GM18499 (cell line): ENCODE measurements at regions not wholly inside any gene's neighbourhood (a gene's known extent, or its start where the extent isn't known, plus 50 kb on each side); places are given as distances from the start of the nearest gene placed in this dataset.
"Not testable (repeated sequence)": the region's sequence is repeated elsewhere in the genome, so short reads cannot be mapped to it uniquely, and the experiment has no call there.

ENCODE experiments used
- ATAC-seq: cut with Tn5 transposase; IDR thresholded peaks from one replicate; pipeline ENCODE4 v1.9.1; 2021; ENCODE audit warnings: moderate number of reproducible peaks; ENCODE audit not compliant: insufficient read depth, unreplicated experiment

DNA sequence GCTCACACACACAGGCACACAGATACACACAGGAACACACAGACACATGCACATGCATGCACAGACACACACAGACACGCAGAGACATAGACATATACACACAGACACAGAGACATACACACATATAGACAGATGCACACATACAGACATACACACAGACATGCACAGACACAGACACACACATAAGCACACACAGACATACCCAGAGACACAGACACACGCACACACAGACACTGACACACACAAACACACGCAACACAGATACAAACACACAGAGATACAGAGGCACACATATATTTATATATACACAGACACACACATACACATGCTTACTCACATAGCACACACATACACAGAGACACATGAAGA, 158.4 kb downstream of the LY86 start:
- ATAC-seq: no peak

DNA sequence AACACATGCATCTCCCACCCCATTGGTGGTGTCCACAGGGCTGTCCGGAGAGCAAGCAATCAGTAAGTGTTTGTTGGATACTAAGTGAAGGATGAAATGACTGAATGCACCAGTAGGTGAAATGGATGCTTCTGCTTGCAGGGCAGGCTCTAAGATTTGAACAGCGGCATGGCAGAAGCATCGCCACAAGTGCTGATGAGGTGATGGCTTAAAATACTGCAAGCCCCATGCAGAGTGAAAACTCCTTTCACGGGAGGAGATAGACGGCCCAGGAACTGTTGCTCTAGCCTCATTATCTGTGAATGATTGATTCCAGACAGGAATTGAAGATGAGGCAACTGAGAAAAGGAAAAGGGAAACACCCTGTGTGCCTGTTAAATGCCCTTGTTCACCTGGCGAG, 158.9 kb downstream of the LY86 start:
- ATAC-seq: no peak

- ATAC-seq: no peak
Observed at GRCh38 chr6:6748001-6748400, 159.5 kb downstream of the LY86 start.

- ATAC-seq: no peak
Observed at GRCh38 chr6:6749702-6750491, 161.4 kb downstream of the LY86 start.

- no peak for ATAC-seq
Observed at GRCh38 chr6:6750594-6751265, 162.2 kb downstream of the LY86 start.

GRCh38 chr6:6751266-6751596, 162.7 kb downstream of the LY86 start:
- no peak for ATAC-seq

DNA sequence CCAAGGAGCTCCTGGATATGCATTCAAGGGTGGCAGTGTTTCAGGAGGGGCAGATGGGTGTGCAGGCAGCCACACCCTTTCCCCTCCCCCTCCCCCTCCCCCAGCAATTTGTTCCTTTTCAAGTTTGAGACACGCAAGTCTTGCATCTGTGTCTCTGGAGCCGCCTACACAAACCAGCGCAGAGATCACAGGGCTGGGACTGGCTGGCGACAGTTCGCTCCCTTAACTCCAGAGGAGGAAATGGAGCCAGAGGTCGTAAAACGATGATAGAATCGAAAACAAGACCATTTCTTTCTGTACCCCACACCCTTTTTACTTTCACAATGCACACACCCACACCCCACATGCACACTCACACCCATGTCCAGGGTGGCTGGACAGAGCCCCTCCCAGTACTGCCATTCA, 163.1 kb downstream of the LY86 start:
- no peak for ATAC-seq

- no peak for ATAC-seq
Observed at GRCh38 chr6:6752129-6752528, 163.6 kb downstream of the LY86 start.

DNA sequence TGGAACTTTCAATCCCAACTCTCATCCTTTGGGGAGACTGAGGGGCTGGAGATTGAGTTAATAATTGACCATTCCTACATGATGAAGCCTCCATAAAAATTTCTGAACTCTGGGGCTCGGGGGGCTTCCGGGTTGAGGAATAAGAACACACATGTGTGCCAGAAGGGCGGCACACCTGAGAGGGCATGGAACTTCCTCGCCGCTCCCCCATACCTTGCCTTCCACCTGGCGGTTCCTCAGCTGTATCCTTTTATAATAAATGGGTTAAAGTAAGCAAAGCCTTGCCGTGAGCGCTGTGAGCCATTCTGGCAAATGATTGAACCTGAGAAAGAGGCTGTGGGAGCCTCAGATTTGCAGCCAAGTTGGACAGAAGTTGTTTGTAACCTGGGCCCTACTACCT, 164.8 kb downstream of the LY86 start:
- ATAC-seq: no peak

DNA sequence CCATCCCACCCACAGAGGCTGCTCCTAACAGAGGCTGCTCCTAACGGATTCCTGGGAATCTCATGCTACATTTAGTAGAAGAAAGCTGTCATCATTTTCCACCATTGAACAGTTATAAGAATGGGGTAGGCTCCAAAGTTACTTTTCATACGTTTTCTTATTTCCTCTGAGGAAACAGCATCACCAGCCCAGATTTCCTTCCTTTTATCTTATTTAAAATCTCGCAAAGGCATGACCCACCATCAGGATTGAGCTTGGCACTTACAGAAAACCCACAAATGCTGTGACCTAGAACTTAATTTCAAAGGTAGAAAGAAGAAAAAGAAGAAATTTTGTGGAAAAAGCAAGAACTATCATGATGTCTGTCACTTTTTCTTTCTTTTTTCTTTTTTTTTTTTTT, 168.0 kb downstream of the LY86 start:
- ATAC-seq: no peak

DNA sequence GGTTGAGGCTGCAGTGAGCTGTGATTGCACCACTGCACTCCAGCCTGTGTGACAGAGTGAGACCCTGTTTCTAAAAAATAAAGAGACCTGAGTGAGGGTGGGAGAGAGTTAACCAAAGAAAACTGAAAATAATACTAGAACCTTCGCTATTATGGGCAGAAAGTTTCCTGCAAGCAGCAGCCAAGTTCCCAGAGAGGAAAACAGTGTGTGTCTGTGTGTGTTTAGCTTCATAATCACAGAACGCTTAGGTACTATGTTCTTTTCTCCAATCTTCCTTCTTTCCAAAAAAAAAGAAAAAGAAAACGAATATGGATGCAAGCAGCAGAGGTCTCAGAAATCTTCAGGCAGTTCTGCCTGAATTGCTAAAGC, 170.0 kb downstream of the LY86 start:
- no peak for ATAC-seq

DNA sequence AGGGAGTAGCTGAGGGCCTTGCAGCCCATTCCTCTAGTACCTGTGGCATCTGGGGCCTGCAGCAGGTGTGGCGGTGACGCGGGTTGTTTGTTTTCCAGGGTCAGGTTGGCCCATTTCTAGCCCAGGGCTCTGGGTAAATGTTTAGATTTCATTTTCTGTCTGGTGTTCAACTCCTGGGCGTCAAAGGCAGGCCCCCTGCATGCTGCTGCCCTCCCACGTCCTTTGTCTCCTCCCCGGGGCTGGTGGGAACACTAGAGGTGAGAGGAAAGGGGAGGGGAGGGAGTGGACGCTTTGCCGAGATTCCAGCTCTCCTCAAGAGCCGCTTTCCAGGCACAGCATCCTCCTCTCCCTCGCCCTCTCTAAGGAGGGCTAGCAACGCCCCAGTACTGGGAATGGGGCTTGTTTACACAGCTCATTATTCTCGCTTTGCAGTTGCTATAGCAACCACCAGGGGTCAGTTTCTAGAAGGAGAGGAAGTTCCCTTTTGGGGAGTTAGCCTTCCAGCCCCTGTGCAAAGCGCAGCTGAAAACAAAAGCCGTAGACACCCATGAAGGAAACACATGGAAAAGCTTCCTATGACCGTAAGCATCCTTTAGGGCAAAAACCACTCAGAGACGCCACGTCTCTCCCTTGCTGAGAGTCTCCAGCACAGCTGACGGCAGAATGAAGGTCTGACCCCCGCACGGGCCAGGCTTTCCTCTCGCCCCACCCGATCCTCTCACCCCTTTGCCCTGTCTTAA, 170.6 kb downstream of the LY86 start:
- peak; percentile 87 for ATAC-seq

GRCh38 chr6:6760002-6760401, 171.5 kb downstream of the LY86 start:
- ATAC-seq: no peak

DNA sequence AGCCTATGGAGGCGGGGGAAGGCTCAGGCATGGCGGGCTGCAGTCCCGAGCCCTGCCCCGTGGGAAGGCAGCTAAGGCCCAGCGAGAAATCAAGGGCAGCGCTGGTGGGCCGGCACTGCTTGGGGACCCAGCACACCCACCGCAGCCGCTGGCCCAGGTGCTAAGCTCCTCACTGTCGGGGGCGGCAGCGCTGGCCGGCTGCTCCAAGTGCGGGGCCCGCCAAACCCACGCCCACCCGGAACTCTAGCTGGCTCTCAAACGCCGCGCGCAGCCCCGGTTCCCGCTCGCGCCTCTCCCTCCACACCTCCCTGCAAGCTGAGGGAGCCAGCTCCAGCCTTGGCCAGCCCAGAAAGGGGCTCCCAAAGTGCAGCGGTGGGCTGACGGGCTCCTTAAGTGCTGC, 174.0 kb downstream of the LY86 start:
- ATAC-seq: not testable (repeated sequence)

- no peak for ATAC-seq
Observed at GRCh38 chr6:6764764-6765434, 176.4 kb downstream of the LY86 start.

GRCh38 chr6:6766230-6766905, 177.8 kb downstream of the LY86 start:
- no peak for ATAC-seq

- ATAC-seq: no peak
Observed at GRCh38 chr6:6769466-6769865, 180.9 kb downstream of the LY86 start.

- ATAC-seq: no peak
Observed at GRCh38 chr6:6771224-6771945, 182.9 kb downstream of the LY86 start.

- no peak for ATAC-seq
Observed at GRCh38 chr6:6771964-6772363, 183.4 kb downstream of the LY86 start.

DNA sequence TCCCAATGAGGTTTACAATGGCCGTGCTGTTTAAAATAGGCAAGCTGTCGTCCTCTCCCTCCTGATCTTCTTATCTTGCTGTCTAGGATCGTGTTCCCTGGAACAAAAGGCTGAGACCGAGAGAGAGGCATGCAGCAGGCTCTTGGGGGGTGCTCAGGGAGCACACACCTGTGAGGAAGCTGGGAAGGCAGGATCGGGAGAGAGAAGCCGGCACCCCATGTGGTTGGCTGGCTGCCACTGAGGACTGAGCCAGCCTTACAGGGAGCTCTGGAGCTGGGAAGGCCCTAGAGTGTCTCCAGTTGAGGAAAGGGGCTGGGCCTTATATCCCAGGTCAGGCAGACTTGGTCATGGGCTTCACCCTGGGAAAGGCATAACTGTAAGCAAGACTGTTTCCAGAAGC, 184.2 kb downstream of the LY86 start:
- no peak for ATAC-seq
